ENCODE measurements at regions not wholly inside any gene's neighbourhood (a gene's known extent, or its start where the extent isn't known, plus 50 kb on each side); places are given as distances from the start of the nearest gene placed in this dataset.

- Histone ChIP-seq H3K4me1 (ENCODE audit: control insufficient read depth, low read length) (no peaks in the 10 kb centered on the region), H3K79me2 (ENCODE audit: control insufficient read depth, low read length) (no peaks in the 10 kb centered on the region), H3K9me3 (ENCODE audit: control insufficient read depth, insufficient read depth, low read length) (no peaks in the 10 kb centered on the region), H4K20me1 (ENCODE audit: control insufficient read depth, insufficient read depth, low read depth, low read length) (no peaks in the 10 kb centered on the region), H3K36me3 (ENCODE audit: control insufficient read depth, low read length) (no peaks in the 10 kb centered on the region), H3K4me3 (ENCODE audit: low read length) (no peak overlapping the region), H3F3A (ENCODE audit: control insufficient read depth, insufficient read depth) (no peaks in the 10 kb centered on the region), H3K4me2 (ENCODE audit: low read length) (no peak overlapping the region), H3K27me3 (ENCODE audit: control insufficient read depth, low read length) (no peaks in the 10 kb centered on the region), H3K27ac (ENCODE audit: low read depth, low read length) (no peak overlapping the region), H3K9me2 (replicated peaks; ENCODE audit: control insufficient read depth, low read length) (no peaks in the 10 kb centered on the region)
- TF ChIP-seq, protein P1, sequence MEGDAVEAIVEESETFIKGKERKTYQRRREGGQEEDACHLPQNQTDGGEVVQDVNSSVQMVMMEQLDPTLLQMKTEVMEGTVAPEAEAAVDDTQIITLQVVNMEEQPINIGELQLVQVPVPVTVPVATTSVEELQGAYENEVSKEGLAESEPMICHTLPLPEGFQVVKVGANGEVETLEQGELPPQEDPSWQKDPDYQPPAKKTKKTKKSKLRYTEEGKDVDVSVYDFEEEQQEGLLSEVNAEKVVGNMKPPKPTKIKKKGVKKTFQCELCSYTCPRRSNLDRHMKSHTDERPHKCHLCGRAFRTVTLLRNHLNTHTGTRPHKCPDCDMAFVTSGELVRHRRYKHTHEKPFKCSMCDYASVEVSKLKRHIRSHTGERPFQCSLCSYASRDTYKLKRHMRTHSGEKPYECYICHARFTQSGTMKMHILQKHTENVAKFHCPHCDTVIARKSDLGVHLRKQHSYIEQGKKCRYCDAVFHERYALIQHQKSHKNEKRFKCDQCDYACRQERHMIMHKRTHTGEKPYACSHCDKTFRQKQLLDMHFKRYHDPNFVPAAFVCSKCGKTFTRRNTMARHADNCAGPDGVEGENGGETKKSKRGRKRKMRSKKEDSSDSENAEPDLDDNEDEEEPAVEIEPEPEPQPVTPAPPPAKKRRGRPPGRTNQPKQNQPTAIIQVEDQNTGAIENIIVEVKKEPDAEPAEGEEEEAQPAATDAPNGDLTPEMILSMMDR (IDR thresholded peaks at IDR 0.05; ENCODE audit: low read depth, low read length, poor library complexity, severe bottlenecking) = no peak
- TF ChIP-seq EZH2phosphoT487 (IDR thresholded peaks at IDR 0.05; ENCODE audit: borderline replicate concordance, low read length) = no peak
Observed at GRCh38 chr3:144351773-144352365, 380.2 kb downstream of the DIPK2A start.

DNA sequence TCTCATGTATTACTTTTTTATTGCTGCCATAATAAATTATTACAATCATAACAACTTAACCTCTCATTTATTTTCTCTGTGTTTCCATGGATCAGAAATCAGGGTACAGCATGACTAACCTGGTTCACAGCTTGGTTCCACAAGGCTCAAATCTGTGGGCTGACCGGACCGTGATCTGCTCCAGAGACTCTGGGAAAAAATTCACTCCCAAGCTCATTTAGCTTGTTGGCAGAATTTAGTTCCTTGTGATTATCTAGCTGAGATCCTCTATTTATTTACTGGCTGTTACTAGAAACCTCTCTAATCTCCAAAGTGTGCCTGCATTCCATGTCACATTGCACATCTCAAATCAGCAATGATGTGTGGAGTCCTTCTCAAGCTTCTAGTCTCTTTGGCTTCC, 386.6 kb downstream of the DIPK2A start:
- no peak overlapping the region for H3K27ac ChIP-seq (ENCODE audit: low read depth, low read length)
- no peak overlapping the region for H3K4me2 ChIP-seq (ENCODE audit: low read length)
- TF ChIP-seq, protein P1 (IDR thresholded peaks at IDR 0.05; ENCODE audit: low read depth, low read length, poor library complexity, severe bottlenecking) = no peak
- no peak for TF ChIP-seq EZH2phosphoT487 (IDR thresholded peaks at IDR 0.05; ENCODE audit: borderline replicate concordance, low read length)
- no peaks in the 10 kb centered on the region for H3F3A ChIP-seq (ENCODE audit: control insufficient read depth, insufficient read depth)
- no peaks in the 10 kb centered on the region for H3K79me2 ChIP-seq (ENCODE audit: control insufficient read depth, low read length)
- H3K9me2 ChIP-seq (replicated peaks; ENCODE audit: control insufficient read depth, low read length) = no peaks in the 10 kb centered on the region
- H3K36me3 ChIP-seq (ENCODE audit: control insufficient read depth, low read length) = no peaks in the 10 kb centered on the region
- no peaks in the 10 kb centered on the region for H3K4me1 ChIP-seq (ENCODE audit: control insufficient read depth, low read length)
- no peaks in the 10 kb centered on the region for H4K20me1 ChIP-seq (ENCODE audit: control insufficient read depth, insufficient read depth, low read depth, low read length)
- H3K4me3 ChIP-seq (ENCODE audit: low read length) = no peak overlapping the region
- no peaks in the 10 kb centered on the region for H3K9me3 ChIP-seq (ENCODE audit: control insufficient read depth, insufficient read depth, low read length)
- no peaks in the 10 kb centered on the region for H3K27me3 ChIP-seq (ENCODE audit: control insufficient read depth, low read length)

DNA sequence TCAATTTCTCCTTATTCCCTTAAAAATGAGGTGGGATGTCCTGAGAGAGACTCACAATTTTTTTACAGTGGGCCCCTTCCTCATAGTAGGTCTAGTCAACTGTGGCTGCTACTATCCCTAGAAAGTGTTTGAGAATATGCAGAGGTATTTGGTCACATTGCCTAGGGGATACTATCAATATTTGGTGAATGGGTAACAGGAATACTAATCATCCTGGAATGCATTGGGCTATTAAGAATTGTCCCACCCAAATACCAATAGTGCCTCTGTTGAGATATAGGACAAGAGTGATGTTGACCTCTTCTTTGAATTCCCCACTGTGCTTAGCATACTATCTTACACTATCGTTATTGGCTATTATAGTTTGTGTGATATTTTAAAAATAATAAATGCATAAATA, 389.4 kb downstream of the DIPK2A start:
- no peak for TF ChIP-seq EZH2phosphoT487 (IDR thresholded peaks at IDR 0.05; ENCODE audit: borderline replicate concordance, low read length)
- TF ChIP-seq, protein P1 (IDR thresholded peaks at IDR 0.05; ENCODE audit: low read depth, low read length, poor library complexity, severe bottlenecking) = no peak
- Histone ChIP-seq H3K9me3 (ENCODE audit: control insufficient read depth, insufficient read depth, low read length) (no peaks in the 10 kb centered on the region), H4K20me1 (ENCODE audit: control insufficient read depth, insufficient read depth, low read depth, low read length) (no peaks in the 10 kb centered on the region), H3K4me1 (ENCODE audit: control insufficient read depth, low read length) (no peaks in the 10 kb centered on the region), H3K27ac (ENCODE audit: low read depth, low read length) (no peak overlapping the region), H3K27me3 (ENCODE audit: control insufficient read depth, low read length) (no peaks in the 10 kb centered on the region), H3K36me3 (ENCODE audit: control insufficient read depth, low read length) (no peaks in the 10 kb centered on the region), H3K79me2 (ENCODE audit: control insufficient read depth, low read length) (no peaks in the 10 kb centered on the region), H3K9me2 (replicated peaks; ENCODE audit: control insufficient read depth, low read length) (no peaks in the 10 kb centered on the region), H3F3A (ENCODE audit: control insufficient read depth, insufficient read depth) (no peaks in the 10 kb centered on the region), H3K4me2 (ENCODE audit: low read length) (no peak overlapping the region), H3K4me3 (ENCODE audit: low read length) (no peak overlapping the region)

Measured in DOHH2 (cell line).